Right hindlimb (tissue), 1 donor: ENCODE measurements at regions not wholly inside any gene's neighbourhood (a gene's known extent, or its start where the extent isn't known, plus 50 kb on each side); places are given as distances from the start of the nearest gene placed in this dataset.
"Not testable (repeated sequence)": the region's sequence is repeated elsewhere in the genome, so short reads cannot be mapped to it uniquely, and the experiment has no call there.

Experiments used
- DNase-seq: peaks from one replicate; pipeline ENCODE4 v3.0.0-alpha.2; 2018

GRCh38 chr14:66295386-66295785 is 190.8 kb upstream of the CCDC196 start:
- no peak for DNase-seq

- no peak for DNase-seq
These were observed 185.3 kb upstream of the CCDC196 start for GRCh38 chr14:66300886-66301285.

- DNase-seq = no peak
These were observed 180.1 kb upstream of the CCDC196 start for GRCh38 chr14:66306101-66306500.

GRCh38 chr14:66311058-66311457 is 175.1 kb upstream of the CCDC196 start:
- no peak for DNase-seq

DNA sequence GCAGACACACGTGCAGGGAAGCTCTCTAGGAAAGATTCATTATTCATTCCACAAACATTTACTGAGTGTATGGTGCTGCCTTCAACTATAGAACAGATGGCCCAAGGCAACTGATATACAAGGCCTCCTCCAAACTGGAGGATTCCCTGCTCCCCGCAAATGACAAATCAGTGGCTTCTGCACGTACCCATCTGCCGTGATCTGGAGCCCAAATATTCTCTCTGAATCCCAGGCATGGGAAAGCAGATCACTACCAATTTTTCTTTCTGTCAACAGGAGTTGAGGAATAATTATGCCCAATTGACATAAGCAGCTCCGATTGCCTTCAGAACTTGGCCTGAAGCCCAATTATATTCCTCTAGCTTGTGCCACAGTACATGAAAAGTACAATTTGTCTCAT is 174.2 kb upstream of the CCDC196 start:
- DNase-seq = no peak

- DNase-seq = no peak
These were observed 173.7 kb upstream of the CCDC196 start for GRCh38 chr14:66312451-66312850.

- no peak for DNase-seq
These were observed 171.1 kb upstream of the CCDC196 start for GRCh38 chr14:66315098-66315497.

DNA sequence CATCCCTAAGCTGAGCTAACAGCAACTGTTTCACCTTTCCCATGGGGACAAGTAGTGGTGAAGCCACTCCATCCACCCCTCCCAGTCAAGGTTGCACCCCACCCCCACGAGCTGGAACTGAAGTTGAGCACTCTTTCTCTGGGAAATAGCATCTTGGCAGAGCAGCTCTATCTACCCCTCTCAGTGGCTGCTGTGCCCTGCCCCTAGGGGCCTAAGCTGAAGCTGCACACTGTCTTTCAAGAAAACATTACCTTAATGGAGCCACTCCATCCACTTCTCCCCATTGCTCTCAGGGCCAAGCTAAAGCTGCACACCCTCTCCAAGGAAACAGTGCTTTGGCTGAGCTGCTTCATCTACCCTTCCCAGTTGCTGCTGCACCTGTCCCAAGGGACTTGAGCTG is 170.6 kb upstream of the CCDC196 start:
- DNase-seq = no peak

- no peak for DNase-seq
These were observed 163.6 kb upstream of the CCDC196 start for GRCh38 chr14:66322564-66322963.

DNA sequence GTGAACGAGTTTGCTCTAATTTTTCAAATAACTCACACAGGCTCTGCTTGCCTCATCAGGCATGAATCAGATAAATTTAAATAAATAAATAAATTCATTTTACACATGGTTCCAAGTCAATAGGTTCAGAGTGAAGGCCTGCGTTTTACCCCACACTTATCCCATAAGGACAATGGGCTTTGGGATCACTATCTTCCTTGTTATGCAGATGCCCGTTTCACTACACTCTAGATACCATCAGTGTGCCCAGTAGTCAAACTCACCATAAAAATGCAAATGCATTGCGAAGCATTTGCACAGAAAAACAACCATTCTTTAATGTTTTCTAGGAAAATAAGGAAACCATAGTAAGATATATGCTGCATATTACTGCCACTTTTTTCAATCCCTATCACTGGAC is 155.9 kb upstream of the CCDC196 start:
- DNase-seq = no peak

DNA sequence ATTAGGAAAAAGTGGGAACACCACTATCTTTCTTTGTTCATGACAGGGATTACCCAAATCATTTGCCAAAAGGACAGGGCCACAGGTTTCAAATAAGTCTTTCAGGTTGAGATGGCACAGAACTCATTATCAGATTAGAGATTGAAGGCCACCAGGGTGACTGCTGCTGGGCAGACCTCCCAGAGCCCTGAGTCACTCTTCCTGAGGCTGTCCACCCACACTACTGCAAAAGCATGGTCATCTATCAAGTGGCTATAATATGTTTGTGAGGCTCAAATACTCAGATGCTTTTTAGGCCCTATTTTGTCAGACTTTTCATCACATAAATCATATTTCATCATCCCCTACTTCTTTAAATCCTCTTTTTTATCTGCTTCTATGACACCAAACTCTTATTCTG is 155.3 kb upstream of the CCDC196 start:
- DNase-seq = no peak

- DNase-seq = not testable (repeated sequence)
These were observed 152.9 kb upstream of the CCDC196 start for GRCh38 chr14:66333293-66333692.

DNA sequence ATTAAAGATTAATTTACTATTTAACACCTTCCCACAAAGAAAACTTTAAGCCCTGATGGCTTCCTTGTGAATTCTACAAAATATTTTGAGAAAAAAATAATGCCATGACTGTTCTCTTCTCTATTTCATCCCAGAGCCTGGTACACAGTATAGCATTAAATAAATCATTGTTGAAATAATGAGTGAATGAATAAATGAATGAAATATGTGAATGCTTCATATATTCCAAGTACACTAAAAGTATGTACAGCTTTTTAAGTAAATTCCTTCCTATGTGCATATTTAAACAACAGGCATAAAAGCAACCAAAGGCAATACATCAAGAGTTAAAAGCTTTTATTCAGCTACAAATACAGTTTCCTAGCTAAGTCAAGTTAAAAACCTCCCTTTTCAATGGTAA is 144.9 kb upstream of the CCDC196 start:
- no peak for DNase-seq

- no peak for DNase-seq
These were observed 140.2 kb upstream of the CCDC196 start for GRCh38 chr14:66345986-66346385.

GRCh38 chr14:66351310-66351709 is 134.9 kb upstream of the CCDC196 start:
- no peak for DNase-seq

GRCh38 chr14:66359500-66359899 is 126.7 kb upstream of the CCDC196 start:
- no peak for DNase-seq

- DNase-seq = no peak
These were observed 125.7 kb upstream of the CCDC196 start for GRCh38 chr14:66360366-66360926.

DNA sequence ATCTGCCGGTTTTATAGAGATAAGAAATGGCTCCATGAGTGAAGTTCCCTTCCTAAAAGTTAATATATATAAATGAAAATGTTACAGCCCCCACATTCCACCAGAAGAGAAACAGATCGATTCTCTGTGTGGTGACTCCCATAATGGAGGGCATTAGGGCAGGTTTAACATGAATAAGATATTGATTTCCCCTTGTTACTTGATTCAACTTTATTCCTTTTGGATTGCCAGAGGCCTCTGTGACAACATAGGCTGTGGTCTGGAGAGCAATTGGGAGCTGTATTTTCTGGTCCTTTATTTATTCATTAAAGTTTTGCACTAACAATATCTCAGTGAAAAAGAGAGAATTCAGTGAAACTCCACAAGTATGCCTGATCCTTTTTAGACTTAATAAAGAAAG is 125.2 kb upstream of the CCDC196 start:
- DNase-seq = no peak

DNA sequence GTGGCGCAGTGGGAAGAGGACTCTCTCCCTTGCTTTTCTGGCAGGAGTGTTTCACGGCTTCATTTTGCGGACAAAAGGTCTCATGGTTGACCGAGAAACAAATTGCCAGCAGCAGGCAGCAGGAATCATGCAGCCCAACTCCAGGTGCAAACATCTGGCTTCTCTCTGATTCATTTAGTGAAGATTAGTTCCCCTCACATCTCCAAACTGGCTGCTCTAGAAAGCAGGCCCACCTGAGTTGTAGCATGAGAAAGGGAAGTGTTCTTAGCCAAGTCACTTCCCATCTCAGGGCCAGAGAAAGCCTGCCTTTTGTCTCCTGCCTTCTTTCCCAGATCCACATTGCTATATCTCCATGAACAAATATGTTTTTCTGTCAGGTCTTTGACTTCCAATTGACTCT is 120.8 kb upstream of the CCDC196 start:
- DNase-seq = no peak

GRCh38 chr14:66369157-66369697 is 116.9 kb upstream of the CCDC196 start:
- DNase-seq = no peak

- no peak for DNase-seq
These were observed 114.4 kb upstream of the CCDC196 start for GRCh38 chr14:66371776-66372175.

- no peak for DNase-seq
These were observed 110.9 kb upstream of the CCDC196 start for GRCh38 chr14:66375046-66375964.

GRCh38 chr14:66377574-66377973 is 108.6 kb upstream of the CCDC196 start:
- no peak for DNase-seq
